Panc1 (cell line): ENCODE measurements at regions not wholly inside any gene's neighbourhood (a gene's known extent, or its start where the extent isn't known, plus 50 kb on each side); places are given as distances from the start of the nearest gene placed in this dataset.

Source experiments
- ATAC-seq: fragments of 200-7000 bp; cut with Tn5 transposase; 2 replicates; pipeline ENCODE4 v1.9.1; 2020; ENCODE audit warnings: mild to moderate bottlenecking, moderate library complexity
- BruUV-seq: library from RNA; stranded (reverse); fragments of 400-500 nt; replicated peaks from 2 replicates; lab custom pipeline; 2021; lab: Mats Ljungman, UMichigan
- CTCF ChIA-PET: fragments of 300-600 bp; sonication (Branson Sonifier 250); formaldehyde crosslinking; loops from one replicate; lab custom pipeline; 2022; ENCODE audit warnings: antibody characterized with exemption; lab: Charles Lee
- POLR2A ChIA-PET: fragments of 300-600 bp; sonication (Branson Sonifier 250); formaldehyde crosslinking; loops from one replicate; lab custom pipeline; 2022; ENCODE audit warnings: antibody characterized with exemption; lab: Charles Lee
- DNase-seq: peaks from one replicate; pipeline ENCODE4 v3.0.0-alpha.2; 2010; ENCODE audit warnings: low read depth, low spot score
- H3K27ac ChIP-seq: 2 replicates; pipeline ENCODE4 v1.5.1; 2011; ENCODE audit warnings: mild to moderate bottlenecking, low read length, inconsistent platforms
- H3K27me3 ChIP-seq: fragments of 200-500 bp; sonication (Bioruptor generic); 2 replicates; pipeline ENCODE4 v1.6.0; 2014; ENCODE audit warnings: low read length, inconsistent platforms; ENCODE audit not compliant: control insufficient read depth, insufficient read depth
- H3K36me3 ChIP-seq: fragments of 200-500 bp; sonication (Bioruptor generic); 2 replicates; pipeline ENCODE4 v1.5.1; 2014; ENCODE audit warnings: inconsistent platforms, mild to moderate bottlenecking, low read length, moderate library complexity; ENCODE audit not compliant: control insufficient read depth, insufficient read depth
- H3K4me1 ChIP-seq: 2 replicates; pipeline ENCODE4 v1.5.1; 2011; ENCODE audit warnings: inconsistent platforms, mild to moderate bottlenecking, low read length, moderate library complexity; ENCODE audit not compliant: control insufficient read depth, insufficient read depth
- H3K4me3 ChIP-seq, 2 experiments: 2 replicates each; pipeline ENCODE4 v1.5.1; 2011 to 2012; ENCODE audit warnings: low read depth in 2 of 2, low read length in 2 of 2, mild to moderate bottlenecking in 2 of 2, inconsistent platforms in 1 of 2, moderate library complexity in 1 of 2
- H3K9me3 ChIP-seq: fragments of 200-500 bp; sonication (Bioruptor generic); 2 replicates; pipeline ENCODE4 v1.5.1; 2014; ENCODE audit warnings: low read depth, mild to moderate bottlenecking, inconsistent platforms, low read length, moderate library complexity; ENCODE audit not compliant: control insufficient read depth, insufficient read depth
- POLR2AphosphoS5 ChIP-seq: IDR thresholded peaks from 2 replicates; pipeline ENCODE4 v1.6.1; 2012; ENCODE audit warnings: mild to moderate bottlenecking, low read depth, low read length, moderate library complexity
- REST ChIP-seq, 2 experiments: IDR thresholded peaks; 2 replicates each; pipeline ENCODE4 v1.6.1; 2011 to 2012; ENCODE audit warnings: low read depth in 2 of 2, control low read depth in 1 of 2, low read length in 1 of 2, mild to moderate bottlenecking in 1 of 2, moderate library complexity in 1 of 2; ENCODE audit not compliant: insufficient read depth in 1 of 2
- SIN3A ChIP-seq: IDR thresholded peaks from 2 replicates; pipeline ENCODE4 v1.6.1; 2012; ENCODE audit warnings: low read depth, mild to moderate bottlenecking, low read length, moderate library complexity, borderline replicate concordance; ENCODE audit not compliant: insufficient read depth
- TCF7L2 ChIP-seq: IDR thresholded peaks from 2 replicates; pipeline ENCODE4 v1.6.1; 2011; ENCODE audit warnings: mild to moderate bottlenecking, low read depth, low read length, inconsistent platforms
- in situ Hi-C: cut with HindIII; loops from 2 replicates; pipeline ENCODE4 v1.10.0; 2016; ENCODE audit warnings: low sequenced_read_pairs, low pct_unique_long_range_greater_than_20kb
- intact Hi-C: fragments of 100-400 bp; cut with micrococcal nuclease; formaldehyde crosslinking; loops from one replicate; pipeline ENCODE4 v1.10.0; 2022; ENCODE audit not compliant: unreplicated experiment
- TF ChIP-seq, protein P1 (sequence below): fragments of 450-650 bp; IDR thresholded peaks from 2 replicates; pipeline ENCODE4 v1.5.1; 2017; ENCODE audit warnings: mild to moderate bottlenecking

GRCh38 chr10:7507887-7508726, 97.3 kb upstream of the SFMBT2 start:
- DNase-seq (no peak), ATAC-seq (no peak)
- Histone ChIP-seq H3K27ac (no peak overlapping the region), H3K9me3 (no peaks in the 10 kb centered on the region), H3K4me1 (no peaks in the 10 kb centered on the region), H3K4me3 (no peak overlapping the region), H3K36me3 (no peaks in the 10 kb centered on the region), H3K27me3 (no peaks in the 10 kb centered on the region)
- intact Hi-C loops (no loop called here), in situ Hi-C loops (no loop called here)
- TF ChIP-seq REST (IDR thresholded peaks at IDR 0.05; ENCODE audit: insufficient read depth in 1 of 2, low read depth in 2 of 2, low read length in 1 of 2), result no peak
- no peak for TF ChIP-seq SIN3A
- no peak for TF ChIP-seq TCF7L2
- TF ChIP-seq POLR2AphosphoS5, result no peak
- TF ChIP-seq, protein P1, sequence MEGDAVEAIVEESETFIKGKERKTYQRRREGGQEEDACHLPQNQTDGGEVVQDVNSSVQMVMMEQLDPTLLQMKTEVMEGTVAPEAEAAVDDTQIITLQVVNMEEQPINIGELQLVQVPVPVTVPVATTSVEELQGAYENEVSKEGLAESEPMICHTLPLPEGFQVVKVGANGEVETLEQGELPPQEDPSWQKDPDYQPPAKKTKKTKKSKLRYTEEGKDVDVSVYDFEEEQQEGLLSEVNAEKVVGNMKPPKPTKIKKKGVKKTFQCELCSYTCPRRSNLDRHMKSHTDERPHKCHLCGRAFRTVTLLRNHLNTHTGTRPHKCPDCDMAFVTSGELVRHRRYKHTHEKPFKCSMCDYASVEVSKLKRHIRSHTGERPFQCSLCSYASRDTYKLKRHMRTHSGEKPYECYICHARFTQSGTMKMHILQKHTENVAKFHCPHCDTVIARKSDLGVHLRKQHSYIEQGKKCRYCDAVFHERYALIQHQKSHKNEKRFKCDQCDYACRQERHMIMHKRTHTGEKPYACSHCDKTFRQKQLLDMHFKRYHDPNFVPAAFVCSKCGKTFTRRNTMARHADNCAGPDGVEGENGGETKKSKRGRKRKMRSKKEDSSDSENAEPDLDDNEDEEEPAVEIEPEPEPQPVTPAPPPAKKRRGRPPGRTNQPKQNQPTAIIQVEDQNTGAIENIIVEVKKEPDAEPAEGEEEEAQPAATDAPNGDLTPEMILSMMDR, result no peak
- ChIA-PET POLR2A (no interaction called here), CTCF (no interaction called here)
- BruUV-seq, result no TSS peak

DNA sequence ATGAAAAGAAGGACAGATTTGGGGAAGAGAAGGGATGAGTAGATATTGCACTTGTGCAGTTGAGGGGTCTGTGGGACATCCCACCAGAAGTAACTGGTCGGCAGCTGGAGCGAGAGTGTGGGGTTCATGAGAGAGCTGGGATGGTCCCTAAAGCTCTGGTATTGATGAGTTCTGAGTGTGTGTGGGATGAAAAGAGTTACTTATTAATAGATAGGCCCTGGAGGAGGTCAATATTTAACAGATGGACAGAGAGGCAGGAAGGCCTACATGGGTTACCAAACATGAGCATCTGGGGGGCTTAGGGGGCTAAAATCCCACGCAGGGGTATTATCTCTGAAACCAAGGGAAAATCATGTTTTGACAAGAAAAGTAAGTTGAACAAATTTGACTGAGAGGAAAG, 95.7 kb upstream of the SFMBT2 start:
- H3K27ac ChIP-seq, result no peak overlapping the region
- no peaks in the 10 kb centered on the region for H3K27me3 ChIP-seq
- ChIA-PET POLR2A (no interaction called here), CTCF (no interaction called here)
- H3K4me1 ChIP-seq, result no peaks in the 10 kb centered on the region
- DNase-seq (no peak), ATAC-seq (no peak)
- no peaks in the 10 kb centered on the region for H3K9me3 ChIP-seq
- no peak overlapping the region for H3K4me3 ChIP-seq
- TF ChIP-seq SIN3A, result no peak
- TF ChIP-seq, protein P1, result no peak
- TF ChIP-seq TCF7L2, result no peak
- TF ChIP-seq REST (IDR thresholded peaks at IDR 0.05; ENCODE audit: insufficient read depth in 1 of 2, low read depth in 2 of 2, low read length in 1 of 2), result no peak
- no peak for TF ChIP-seq POLR2AphosphoS5
- intact Hi-C loops (no loop called here), in situ Hi-C loops (no loop called here)
- BruUV-seq, result no TSS peak
- H3K36me3 ChIP-seq, result no peaks in the 10 kb centered on the region
